Keratinocyte (primary cell): ENCODE measurements at regions not wholly inside any gene's neighbourhood (a gene's known extent, or its start where the extent isn't known, plus 50 kb on each side); places are given as distances from the start of the nearest gene placed in this dataset.

Experiments
- DNase-seq: peaks from one replicate; pipeline ENCODE4 v3.0.0-alpha.2; 2011; ENCODE audit warnings: low read depth, missing footprints, low spot score
- FAIRE-seq: peaks from 2 replicates; lab custom pipeline; 2011; peaks lifted over from hg19 to GRCh38; lab: Jason Lieb, UNC
- H2AFZ ChIP-seq: 2 replicates; pipeline ENCODE4 v1.6.0; 2012; ENCODE audit warnings: low read length, control low read depth, inconsistent platforms; ENCODE audit not compliant: control insufficient read depth
- H3K27ac ChIP-seq: 2 replicates; pipeline ENCODE4 v1.5.1; 2011; ENCODE audit warnings: low read length; ENCODE audit not compliant: control insufficient read depth, insufficient read depth
- H3K27me3 ChIP-seq: 3 replicates; pipeline ENCODE4 v1.6.0; 2011; ENCODE audit warnings: low read length; ENCODE audit not compliant: control insufficient read depth, insufficient read depth; ENCODE audit errors: extremely low read depth
- H3K36me3 ChIP-seq, 2 experiments: 2 replicates in 1 of 2; 3 replicates in 1 of 2; pipeline ENCODE4 v1.5.1; 2011; ENCODE audit warnings: low read length in 2 of 2, mild to moderate bottlenecking in 1 of 2; ENCODE audit not compliant: control insufficient read depth in 2 of 2, insufficient read depth in 2 of 2; ENCODE audit errors: extremely low read depth in 1 of 2
- H3K4me1 ChIP-seq: 3 replicates; pipeline ENCODE4 v1.5.1; 2011; ENCODE audit warnings: low read length; ENCODE audit not compliant: control insufficient read depth, insufficient read depth; ENCODE audit errors: extremely low read depth
- H3K4me2 ChIP-seq: 3 replicates; pipeline ENCODE4 v1.6.0; 2011; ENCODE audit warnings: low read depth, low read length; ENCODE audit not compliant: control insufficient read depth, insufficient read depth; ENCODE audit errors: extremely low read depth
- H3K4me3 ChIP-seq, 3 experiments: fragments of 200-600 bp in 1 of 3; sonication (generic) in 1 of 3; 2 replicates in 2 of 3; 3 replicates in 1 of 3; pipeline ENCODE4 v1.5.1; 2011 to 2016; ENCODE audit warnings: low read length in 3 of 3, mild to moderate bottlenecking in 3 of 3, control low read depth in 2 of 3, inconsistent platforms in 1 of 3, low read depth in 1 of 3, mixed read lengths in 1 of 3, mixed run types in 1 of 3, moderate library complexity in 1 of 3; ENCODE audit not compliant: control insufficient read depth in 2 of 3, insufficient read depth in 2 of 3; ENCODE audit errors: extremely low read depth in 1 of 3
- H3K79me2 ChIP-seq: 2 replicates; pipeline ENCODE4 v1.6.0; 2012; ENCODE audit warnings: low read length; ENCODE audit not compliant: control insufficient read depth, insufficient read depth
- H3K9ac ChIP-seq: 3 replicates; pipeline ENCODE4 v1.6.0; 2011; ENCODE audit warnings: low read length; ENCODE audit not compliant: control insufficient read depth, insufficient read depth; ENCODE audit errors: extremely low read depth
- H3K9me1 ChIP-seq: 3 replicates; pipeline ENCODE4 v1.6.0; 2011; ENCODE audit warnings: low read length; ENCODE audit not compliant: control insufficient read depth, insufficient read depth; ENCODE audit errors: extremely low read depth
- H3K9me3 ChIP-seq: 2 replicates; pipeline ENCODE4 v1.5.1; 2012; ENCODE audit warnings: low read depth, low read length; ENCODE audit not compliant: control insufficient read depth
- H4K20me1 ChIP-seq: 3 replicates; pipeline ENCODE4 v1.6.0; 2011; ENCODE audit warnings: low read length; ENCODE audit not compliant: control insufficient read depth, insufficient read depth; ENCODE audit errors: extremely low read depth
- CTCF ChIP-seq, 3 experiments: IDR thresholded peaks in 1 of 3; conservative IDR thresholded peaks in 1 of 3; optimal IDR thresholded peaks in 1 of 3; 2 replicates in 2 of 3; 3 replicates in 1 of 3; pipeline versions ENCODE3 to v1.5.1; 2011; ENCODE audit warnings: low read length in 3 of 3, mild to moderate bottlenecking in 3 of 3, moderate library complexity in 2 of 3, control low read depth in 1 of 3, inconsistent platforms in 1 of 3; ENCODE audit not compliant: insufficient read depth in 2 of 3; ENCODE audit errors: extremely low read depth in 1 of 3
- EZH2 ChIP-seq: IDR thresholded peaks from one replicate; pipeline ENCODE4 v1.6.1; 2012; ENCODE audit warnings: inconsistent platforms, mild to moderate bottlenecking, low read length, moderate library complexity
- dilution Hi-C: fragments of 300-500 bp; cut with MboI; formaldehyde crosslinking; loops from one replicate; pipeline ENCODE4 v1.7.0; 2020; ENCODE audit warnings: low sequenced_read_pairs; ENCODE audit not compliant: extremely low pct_ligation_motif_present

GRCh38 chr6:140857739-140858380 is 1274.9 kb upstream of the GJE1 start:
- Histone ChIP-seq H3K27me3 (no peaks in the 10 kb centered on the region), H3K9ac (peak overlapping the region; percentile 54), H3K79me2 (no peaks in the 10 kb centered on the region), H3K36me3 (no peaks in the 10 kb centered on the region), H3K27ac (peak overlapping the region; percentile 82), H3K4me1 (peaks cover 10% of the 10 kb centered on the region), H3K4me3 (peak overlapping the region in 1 of 3 experiments; percentile 12), H3K9me1 (no peaks in the 10 kb centered on the region), H3K9me3 (no peaks in the 10 kb centered on the region), H4K20me1 (no peaks in the 10 kb centered on the region), H2AFZ (no peak overlapping the region), H3K4me2 (peak overlapping the region; percentile 71)
- DNase-seq (no peak), FAIRE-seq (peak; percentile 51)
- dilution Hi-C loops = no loop called here
- TF ChIP-seq CTCF (optimal IDR thresholded peaks at IDR 0.05 in 1 of 3, IDR thresholded peaks at IDR 0.05 in 1 of 3, conservative IDR thresholded peaks at IDR 0.05 in 1 of 3; ENCODE audit: extremely low read depth in 1 of 3, insufficient read depth in 2 of 3, low read length in 3 of 3) (no peak), EZH2 (no peak)

GRCh38 chr6:140855520-140855919 is 1277.2 kb upstream of the GJE1 start:
- dilution Hi-C loops = no loop called here
- no peak overlapping the region for H3K27ac ChIP-seq
- H3K79me2 ChIP-seq = no peaks in the 10 kb centered on the region
- TF ChIP-seq EZH2 = no peak
- TF ChIP-seq CTCF (optimal IDR thresholded peaks at IDR 0.05 in 1 of 3, IDR thresholded peaks at IDR 0.05 in 1 of 3, conservative IDR thresholded peaks at IDR 0.05 in 1 of 3; ENCODE audit: extremely low read depth in 1 of 3, insufficient read depth in 2 of 3, low read length in 3 of 3) = no peak
- H3K9ac ChIP-seq = no peak overlapping the region
- FAIRE-seq (no peak), DNase-seq (no peak)
- H3K27me3 ChIP-seq = no peaks in the 10 kb centered on the region
- no peak overlapping the region for H3K4me3 ChIP-seq
- H4K20me1 ChIP-seq = no peaks in the 10 kb centered on the region
- no peaks in the 10 kb centered on the region for H3K36me3 ChIP-seq
- H2AFZ ChIP-seq = no peak overlapping the region
- H3K4me2 ChIP-seq = no peak overlapping the region
- no peaks in the 10 kb centered on the region for H3K9me3 ChIP-seq
- H3K9me1 ChIP-seq = no peaks in the 10 kb centered on the region
- H3K4me1 ChIP-seq = peaks cover 10% of the 10 kb centered on the region
